HPDE6-E6E7 (cell line): ENCODE measurements at regions not wholly inside any gene's neighbourhood (a gene's known extent, or its start where the extent isn't known, plus 50 kb on each side); places are given as distances from the start of the nearest gene placed in this dataset.

Experiments
- DNase-seq: peaks from one replicate; pipeline ENCODE4 v3.0.0; 2011; ENCODE audit warnings: missing footprints; ENCODE audit errors: extremely low spot score

- DNase-seq, result peak; percentile 48
Measured at GRCh38 chr4:144302704-144303536, 162.4 kb upstream of the GYPA start.

GRCh38 chr4:144304025-144304424 is 163.5 kb upstream of the GYPA start:
- DNase-seq, result no peak

DNA sequence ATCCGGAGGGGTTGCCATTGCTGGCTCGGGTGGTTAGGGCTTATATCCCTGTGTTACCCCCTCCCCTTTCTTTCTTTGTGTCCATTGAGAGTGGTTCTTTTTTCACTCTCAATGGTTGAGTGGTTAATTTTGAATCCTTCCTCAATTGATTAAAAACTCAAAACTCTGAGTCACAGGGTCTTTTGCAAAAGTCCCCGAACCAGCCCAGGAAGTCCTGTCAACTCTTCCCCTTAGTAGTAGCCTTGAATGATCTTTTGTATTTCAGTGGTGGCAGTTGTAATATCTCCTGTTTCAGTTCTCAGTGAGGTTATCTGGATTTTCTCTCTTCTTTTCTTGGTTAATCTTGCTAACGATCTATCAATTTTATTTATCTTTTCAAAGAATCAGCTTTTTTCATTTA is 170.0 kb upstream of the GYPA start:
- DNase-seq, result no peak

DNA sequence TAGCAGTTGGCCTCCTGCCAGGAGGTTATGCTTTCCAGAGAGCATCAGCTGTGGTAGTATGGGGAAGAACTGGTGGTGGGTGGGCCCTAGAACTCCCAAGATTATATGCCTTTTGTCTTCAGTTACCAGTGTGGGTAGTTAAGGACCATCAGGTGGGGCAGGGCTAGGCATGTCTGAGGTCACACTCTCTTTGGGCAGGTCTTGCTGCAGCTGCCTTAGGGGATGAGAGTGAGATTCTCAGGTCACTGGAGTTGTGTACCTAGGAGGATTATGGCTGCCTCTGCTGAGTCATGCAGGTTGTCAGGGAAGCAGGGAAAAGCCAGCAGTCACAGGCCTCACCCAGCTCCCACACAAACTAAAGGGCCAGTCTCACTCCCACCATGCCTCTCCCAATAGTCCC is 172.9 kb upstream of the GYPA start:
- no peak for DNase-seq

DNA sequence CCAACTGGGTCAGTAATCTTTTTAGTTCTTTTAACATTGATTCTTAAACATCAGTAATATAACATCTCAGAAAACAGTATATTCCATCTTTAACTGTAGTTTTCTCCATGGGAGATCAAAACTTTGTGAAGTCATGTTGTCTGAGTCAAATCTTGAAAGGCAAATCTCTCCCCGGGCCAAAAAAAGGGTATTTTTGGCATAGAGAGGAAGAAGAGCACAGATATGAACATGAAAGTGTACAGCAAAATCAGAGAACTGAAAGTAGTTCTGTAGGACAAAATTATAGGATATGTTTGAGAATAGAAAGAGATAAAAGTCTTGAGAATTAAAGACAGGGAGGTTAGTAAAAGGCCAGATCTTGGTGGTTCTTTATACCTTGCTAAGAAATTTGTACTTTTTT is 176.4 kb upstream of the GYPA start:
- DNase-seq, result no peak

DNA sequence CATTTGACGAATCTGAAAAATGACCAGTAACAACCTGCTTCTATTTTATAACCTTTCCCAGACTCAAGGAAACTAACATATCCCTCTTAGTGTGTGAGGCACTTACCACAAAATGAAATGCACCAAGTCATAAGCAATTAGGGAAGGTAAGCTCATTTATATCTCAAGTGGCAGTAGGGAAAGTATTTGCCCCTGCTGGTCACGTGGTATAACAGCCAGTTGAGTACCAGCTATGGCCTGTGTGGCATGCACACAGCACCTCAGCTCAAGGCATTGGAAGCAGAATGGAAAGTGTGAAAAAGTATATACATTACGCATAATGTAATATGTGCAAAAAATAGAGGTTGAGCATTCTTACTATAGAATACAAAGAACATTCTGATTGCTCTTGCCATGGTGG is 178.3 kb upstream of the GYPA start:
- DNase-seq, result no peak

- DNase-seq, result no peak
Measured at GRCh38 chr4:144336633-144337032, 196.1 kb upstream of the GYPA start.

GRCh38 chr4:144338148-144338547 is 197.6 kb upstream of the GYPA start:
- DNase-seq, result no peak

GRCh38 chr4:144338834-144339233 is 198.3 kb upstream of the GYPA start:
- DNase-seq, result no peak

DNA sequence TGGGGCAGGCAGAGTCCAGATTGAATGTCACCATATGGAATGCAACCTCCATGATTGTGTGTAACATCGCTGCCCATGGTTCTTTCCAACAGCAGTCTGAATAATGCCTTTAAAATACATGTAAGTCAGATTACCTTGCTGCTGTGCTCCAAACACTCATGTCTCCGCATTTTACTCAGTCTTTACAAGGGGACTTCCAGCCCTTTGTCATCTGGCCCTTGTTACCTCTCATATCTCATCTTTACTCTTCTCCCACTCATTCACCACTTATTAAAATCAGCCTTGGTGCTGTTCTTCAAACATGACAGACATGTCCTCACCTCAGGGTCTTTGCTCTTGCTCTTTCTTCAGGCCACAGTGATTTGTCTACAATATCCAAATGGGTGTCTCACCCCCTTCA is 200.4 kb upstream of the GYPA start:
- no peak for DNase-seq

GRCh38 chr4:144342949-144343760 is 202.6 kb upstream of the GYPA start:
- no peak for DNase-seq

GRCh38 chr4:144347121-144347520 is 206.6 kb upstream of the GYPA start:
- no peak for DNase-seq

DNA sequence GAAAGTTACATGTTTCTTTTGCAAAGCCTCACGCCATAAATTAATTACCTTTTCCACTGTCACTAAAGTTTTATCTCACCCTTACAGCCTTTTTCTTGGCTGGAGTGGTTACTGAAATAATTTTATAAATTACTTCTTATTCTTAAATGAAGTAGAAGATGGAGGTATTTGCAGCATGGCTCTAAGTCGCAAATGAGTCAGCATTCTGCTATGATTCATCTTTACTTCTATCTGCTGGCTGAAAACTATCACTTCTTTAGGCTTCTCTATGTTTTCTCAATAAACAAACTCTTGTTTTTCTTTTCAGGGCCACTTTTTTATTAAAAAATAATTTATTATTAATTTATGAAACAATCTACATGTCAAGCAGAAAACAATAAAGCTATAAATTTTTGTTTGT is 210.2 kb upstream of the GYPA start:
- no peak for DNase-seq

DNA sequence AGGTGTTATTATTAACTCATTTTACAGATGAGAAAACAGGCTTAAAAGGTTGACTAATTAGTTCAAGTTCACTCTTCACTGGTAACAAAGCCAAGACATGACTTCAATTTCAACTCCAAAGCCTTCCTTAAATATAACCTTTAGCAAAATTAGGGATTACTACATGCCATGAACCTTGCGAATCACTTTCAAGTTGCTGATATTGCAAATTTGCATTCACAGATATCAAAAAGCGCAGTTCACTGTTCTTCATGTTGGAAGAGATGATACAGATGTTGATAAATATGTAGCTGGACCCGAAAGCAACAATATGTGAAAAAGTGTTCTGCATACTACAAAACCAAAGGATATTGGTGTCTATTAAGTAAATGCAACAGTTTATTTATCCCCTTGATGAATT is 210.8 kb upstream of the GYPA start:
- DNase-seq, result no peak

GRCh38 chr4:144353292-144353691 is 212.8 kb upstream of the GYPA start:
- DNase-seq, result no peak

DNA sequence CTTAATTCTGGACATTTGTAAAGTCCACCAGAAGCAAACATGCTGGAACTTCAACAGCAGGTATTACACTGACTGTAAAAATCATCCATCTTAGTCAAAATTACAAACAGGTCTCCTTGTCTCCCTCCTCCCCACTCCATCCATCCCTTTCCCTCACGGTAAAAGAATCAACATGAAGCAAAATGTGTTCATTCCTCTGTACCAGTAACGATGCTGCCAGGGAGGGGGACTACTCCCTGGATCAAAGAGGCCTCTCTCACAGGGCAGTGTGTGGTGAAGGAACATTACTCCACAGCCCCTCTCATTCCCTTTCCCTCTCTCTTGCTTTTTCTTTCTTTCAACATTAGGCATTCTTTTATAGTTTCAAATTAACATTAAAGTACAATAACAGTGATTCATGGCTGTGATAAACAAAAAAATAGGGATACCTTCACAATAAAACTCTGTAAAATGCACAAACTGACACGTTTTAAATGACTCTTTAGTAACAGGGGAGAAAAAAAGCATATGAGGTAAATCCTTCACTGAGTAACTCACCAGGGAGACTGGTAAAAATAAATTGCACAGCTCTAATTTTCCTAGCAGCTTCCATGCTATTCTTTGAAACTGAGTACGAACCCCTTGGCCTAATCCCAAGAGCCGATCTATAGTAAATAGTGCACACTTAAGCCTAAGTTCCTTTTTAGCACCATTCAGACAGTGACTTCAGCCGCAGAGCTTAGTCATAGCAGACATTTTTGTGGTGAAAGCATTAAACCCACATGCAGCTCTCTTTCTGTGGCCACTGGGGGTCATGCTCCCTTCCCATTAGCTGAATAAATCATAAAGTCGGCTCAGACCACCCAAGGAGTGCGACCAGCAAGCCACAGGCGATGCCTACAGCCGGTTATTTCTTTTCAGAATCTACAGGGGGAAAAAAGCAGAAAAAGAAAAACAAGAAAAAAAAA is 215.6 kb upstream of the GYPA start:
- peak; percentile 50 for DNase-seq

DNA sequence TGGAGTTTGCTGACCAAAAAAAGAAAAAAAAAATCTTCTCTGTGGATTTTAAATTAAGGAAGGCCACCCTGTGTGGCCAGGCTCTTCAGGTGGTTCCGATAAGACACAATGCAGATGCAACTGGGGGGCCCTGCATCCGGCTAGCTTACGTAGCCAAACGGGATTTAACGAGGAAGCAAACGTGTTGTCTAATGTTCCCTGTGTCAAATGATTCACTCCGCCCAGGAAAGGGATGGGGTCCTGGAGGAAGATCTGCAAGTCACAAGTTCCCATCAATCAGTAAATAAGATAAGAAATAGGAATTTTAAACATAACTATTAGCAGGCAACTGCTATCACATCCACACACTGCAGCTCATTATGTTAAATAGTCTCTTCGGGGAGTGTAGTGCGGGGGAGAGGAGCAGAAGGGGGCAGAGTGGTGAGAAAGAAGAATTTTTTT is 216.4 kb upstream of the GYPA start:
- DNase-seq, result no peak

- DNase-seq, result no peak
Measured at GRCh38 chr4:144357975-144358374, 217.5 kb upstream of the GYPA start.

- DNase-seq, result no peak
Measured at GRCh38 chr4:144360146-144360793, 219.8 kb upstream of the GYPA start.

DNA sequence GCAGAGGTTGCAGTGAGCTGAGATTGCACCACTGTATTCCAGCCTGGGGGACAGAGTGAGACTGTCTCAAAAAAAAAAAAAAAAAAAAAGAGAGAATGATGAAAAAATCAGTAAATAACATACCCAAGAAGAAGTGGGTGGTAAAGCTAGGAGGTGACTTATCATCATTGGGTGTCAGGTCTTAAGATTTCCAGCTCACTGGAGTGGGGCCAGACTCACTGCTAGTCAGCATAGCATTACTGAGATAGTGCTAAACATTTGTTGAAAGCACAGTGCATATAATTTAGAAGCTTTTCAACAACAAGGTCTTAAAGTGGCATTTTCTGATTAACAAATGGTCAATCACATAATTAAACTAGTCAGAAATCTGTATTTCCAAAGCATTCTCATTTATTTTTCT is 221.8 kb upstream of the GYPA start:
- DNase-seq, result no peak

DNA sequence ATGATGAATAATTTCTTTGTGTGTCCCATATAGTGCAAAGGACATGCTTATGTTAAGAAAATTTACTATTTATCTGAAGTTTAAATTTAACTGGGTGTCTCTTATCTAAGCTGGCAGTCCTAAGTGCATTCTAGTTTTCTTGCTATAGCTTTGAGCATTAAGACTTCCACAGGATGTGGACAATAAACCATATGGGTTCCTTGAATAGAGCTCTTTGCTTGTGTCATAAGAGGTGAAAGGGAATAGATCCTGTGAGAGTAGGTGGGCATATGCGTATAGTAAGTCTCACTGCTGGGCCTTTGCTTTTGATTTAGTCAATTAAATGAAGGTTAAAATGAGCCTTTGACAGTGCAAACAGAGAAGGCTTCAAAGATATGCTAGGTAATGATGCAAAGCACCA is 223.4 kb upstream of the GYPA start:
- no peak for DNase-seq
